CD14-positive monocyte (primary cell): ENCODE measurements at regions not wholly inside any gene's neighbourhood (a gene's known extent, or its start where the extent isn't known, plus 50 kb on each side); places are given as distances from the start of the nearest gene placed in this dataset.

Experiments
- DNase-seq, 3 donors: peaks; one replicate each; pipeline ENCODE4 v3.0.0-alpha.2; 2011 to 2022
- H2AFZ ChIP-seq: 2 replicates; pipeline ENCODE4 v1.6.0; 2012; ENCODE audit warnings: mild to moderate bottlenecking, low read depth, low read length, inconsistent platforms; ENCODE audit not compliant: insufficient read depth, poor library complexity, severe bottlenecking
- H3K27ac ChIP-seq, 2 donors: 1 replicate in 1 of 2; 2 replicates in 1 of 2; pipeline ENCODE4 v1.5.1; 2012 to 2013; ENCODE audit warnings: low read length in 2 of 2, control low read depth in 1 of 2, inconsistent platforms in 1 of 2, low read depth in 1 of 2, mild to moderate bottlenecking in 1 of 2
- H3K27me3 ChIP-seq, 2 donors: one replicate each; pipeline versions ENCODE4 v1.6.0 to v1.6.1; 2011 to 2013; ENCODE audit warnings: low read length in 2 of 2; ENCODE audit not compliant: control insufficient read depth in 2 of 2, insufficient read depth in 2 of 2
- H3K36me3 ChIP-seq, 2 donors: replicated peaks in 1 of 2; 1 replicate in 1 of 2; 2 replicates in 1 of 2; pipeline versions ENCODE4 v1.5.1 to v1.6.1; 2012 to 2013; ENCODE audit warnings: low read length in 2 of 2, control low read depth in 1 of 2, inconsistent platforms in 1 of 2, mild to moderate bottlenecking in 1 of 2; ENCODE audit not compliant: insufficient read depth in 2 of 2, control insufficient read depth in 1 of 2
- H3K4me1 ChIP-seq, 2 donors: 1 replicate in 1 of 2; 2 replicates in 1 of 2; pipeline versions ENCODE4 v1.5.1 to v1.6.1; 2012 to 2013; ENCODE audit warnings: low read length in 2 of 2, control low read depth in 1 of 2, inconsistent platforms in 1 of 2, mild to moderate bottlenecking in 1 of 2, moderate library complexity in 1 of 2; ENCODE audit not compliant: insufficient read depth in 2 of 2, control insufficient read depth in 1 of 2
- H3K4me2 ChIP-seq: replicated peaks from 2 replicates; pipeline ENCODE3; 2012; ENCODE audit warnings: low read length, moderate library complexity, mild to moderate bottlenecking; ENCODE audit not compliant: poor library complexity, severe bottlenecking; ENCODE audit errors: extremely low read depth
- H3K4me3 ChIP-seq, 3 experiments: fragments of 200-600 bp in 1 of 3; sonication (generic) in 1 of 3; replicated peaks in 1 of 3; 1 replicate in 2 of 3; 2 replicates in 1 of 3; pipeline ENCODE4 v1.5.1; 2011 to 2013; ENCODE audit warnings: low read length in 3 of 3, mild to moderate bottlenecking in 3 of 3, control low read depth in 2 of 3, low read depth in 2 of 3, inconsistent platforms in 1 of 3, moderate library complexity in 1 of 3
- H3K79me2 ChIP-seq: 2 replicates; pipeline ENCODE4 v1.6.0; 2012; ENCODE audit warnings: mild to moderate bottlenecking, control low read depth, inconsistent platforms, low read length, moderate library complexity; ENCODE audit not compliant: insufficient read depth
- H3K9ac ChIP-seq: 2 replicates; pipeline ENCODE4 v1.6.0; 2017; ENCODE audit warnings: low read length, mild to moderate bottlenecking; ENCODE audit not compliant: insufficient read depth, poor library complexity, severe bottlenecking
- H3K9me3 ChIP-seq, 2 donors: replicated peaks in 1 of 2; 1 replicate in 1 of 2; 2 replicates in 1 of 2; pipeline versions ENCODE4 v1.5.1 to v1.6.1; 2012 to 2013; ENCODE audit warnings: low read length in 2 of 2, control low read depth in 1 of 2; ENCODE audit not compliant: control insufficient read depth in 1 of 2, insufficient read depth in 1 of 2
- H4K20me1 ChIP-seq: 2 replicates; pipeline ENCODE4 v1.6.0; 2012; ENCODE audit warnings: mild to moderate bottlenecking, low read length, control low read depth, moderate library complexity; ENCODE audit not compliant: insufficient read depth
- H3K27ac Mint-ChIP-seq, 7 donors: one replicate each; pipeline ENCODE4 v1.8.0; 2020; ENCODE audit warnings: mild to moderate bottlenecking in 7 of 7, mixed read lengths in 7 of 7, moderate library complexity in 6 of 7, inconsistent platforms in 2 of 7
- H3K27me3 Mint-ChIP-seq, 3 donors: one replicate each; pipeline ENCODE4 v1.8.0; 2021 to 2022; ENCODE audit warnings: low read depth in 3 of 3, mild to moderate bottlenecking in 3 of 3, mixed read lengths in 3 of 3, moderate library complexity in 3 of 3, inconsistent platforms in 1 of 3
- H3K36me3 Mint-ChIP-seq, 2 donors: one replicate each; pipeline ENCODE4 v1.8.0; 2020; ENCODE audit warnings: mixed read lengths in 2 of 2, inconsistent platforms in 1 of 2, mild to moderate bottlenecking in 1 of 2
- H3K4me1 Mint-ChIP-seq: one replicate; pipeline ENCODE4 v1.8.0; 2020; ENCODE audit warnings: mild to moderate bottlenecking, mixed read lengths
- H3K4me3 Mint-ChIP-seq, 2 donors: one replicate each; pipeline ENCODE4 v1.8.0; 2020; ENCODE audit warnings: mild to moderate bottlenecking in 2 of 2, mixed read lengths in 2 of 2, moderate library complexity in 1 of 2
- H3K9me3 Mint-ChIP-seq, 7 donors: one replicate each; pipeline ENCODE4 v1.8.0; 2020 to 2022; ENCODE audit warnings: mixed read lengths in 7 of 7, mild to moderate bottlenecking in 6 of 7, moderate library complexity in 6 of 7, inconsistent platforms in 2 of 7
- WGBS: methylation state at CpG from one replicate; pipeline ENCODE4 v1.1.5; 2013; ENCODE audit warnings: missing lambda C conversion rate; ENCODE audit not compliant: insufficient coverage; 5-methylcytosine and 5-hydroxymethylcytosine counted together
- intact Hi-C, 2 donors: fragments of 100-400 bp; cut with micrococcal nuclease; formaldehyde crosslinking; loops; one replicate each; pipeline versions ENCODE4 v1.15.0 to v1.15.1; 2023
- TF ChIP-seq, protein P1 (sequence below): fragments of 200-600 bp; IDR thresholded peaks from one replicate; pipeline ENCODE4 v1.8.0; 2022; ENCODE audit warnings: antibody characterized with exemption, mild to moderate bottlenecking

DNA sequence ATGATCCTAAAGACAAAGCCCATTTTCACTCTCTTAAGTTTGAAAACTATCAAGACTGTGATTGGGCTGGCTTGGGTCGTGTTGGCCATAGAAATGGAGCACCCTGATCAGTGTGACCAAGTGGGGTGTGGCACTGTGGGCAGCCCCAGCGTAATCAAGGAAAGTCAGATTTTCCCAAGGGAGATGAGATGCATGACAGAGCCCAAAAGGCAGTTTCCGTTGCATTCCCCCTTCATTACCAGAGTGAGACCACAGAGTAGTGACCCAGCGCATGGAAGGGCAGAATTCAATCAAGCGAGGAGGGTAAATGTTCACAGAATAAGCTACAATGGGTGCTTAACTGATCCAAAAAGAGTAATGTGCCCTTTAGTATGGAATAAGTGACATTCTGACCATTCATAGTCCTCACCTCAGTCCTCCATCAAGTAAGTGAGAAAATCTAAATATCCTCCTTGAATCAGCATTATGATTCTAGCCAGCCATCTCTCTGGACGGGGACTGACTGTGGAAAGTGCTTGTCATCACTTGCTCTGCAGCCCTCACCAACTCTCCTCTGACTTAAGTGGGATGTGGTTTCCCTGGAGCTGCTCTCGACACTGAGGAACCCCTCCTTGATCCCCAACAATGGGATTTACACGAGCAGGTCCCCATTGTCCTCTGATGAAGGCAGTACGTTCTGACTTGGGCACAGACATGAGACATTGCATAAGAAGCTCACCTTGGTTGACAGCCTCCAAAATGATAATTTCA lies 430.5 kb downstream of the OCA2 start:
- Histone ChIP-seq H3K27ac (no peak overlapping the region), H3K4me2 (no peak overlapping the region), H3K9ac (no peak overlapping the region), H3K36me3 (no peaks in the 10 kb centered on the region), H4K20me1 (no peaks in the 10 kb centered on the region), H3K4me3 (no peak overlapping the region), H3K4me1 (no peaks in the 10 kb centered on the region), H2AFZ (no peak overlapping the region), H3K9me3 (peaks cover 33 to 36% of the 10 kb centered on the region in 2 donors), H3K79me2 (no peaks in the 10 kb centered on the region), H3K27me3 (no peaks in the 10 kb centered on the region)
- WGBS, result 83% methylated on average over 1 of the region's 9 CpGs
- no peak for DNase-seq
- H3K4me3 Mint-ChIP-seq, result no peak overlapping the region
- TF ChIP-seq, protein P1, sequence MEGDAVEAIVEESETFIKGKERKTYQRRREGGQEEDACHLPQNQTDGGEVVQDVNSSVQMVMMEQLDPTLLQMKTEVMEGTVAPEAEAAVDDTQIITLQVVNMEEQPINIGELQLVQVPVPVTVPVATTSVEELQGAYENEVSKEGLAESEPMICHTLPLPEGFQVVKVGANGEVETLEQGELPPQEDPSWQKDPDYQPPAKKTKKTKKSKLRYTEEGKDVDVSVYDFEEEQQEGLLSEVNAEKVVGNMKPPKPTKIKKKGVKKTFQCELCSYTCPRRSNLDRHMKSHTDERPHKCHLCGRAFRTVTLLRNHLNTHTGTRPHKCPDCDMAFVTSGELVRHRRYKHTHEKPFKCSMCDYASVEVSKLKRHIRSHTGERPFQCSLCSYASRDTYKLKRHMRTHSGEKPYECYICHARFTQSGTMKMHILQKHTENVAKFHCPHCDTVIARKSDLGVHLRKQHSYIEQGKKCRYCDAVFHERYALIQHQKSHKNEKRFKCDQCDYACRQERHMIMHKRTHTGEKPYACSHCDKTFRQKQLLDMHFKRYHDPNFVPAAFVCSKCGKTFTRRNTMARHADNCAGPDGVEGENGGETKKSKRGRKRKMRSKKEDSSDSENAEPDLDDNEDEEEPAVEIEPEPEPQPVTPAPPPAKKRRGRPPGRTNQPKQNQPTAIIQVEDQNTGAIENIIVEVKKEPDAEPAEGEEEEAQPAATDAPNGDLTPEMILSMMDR, result no peak
- H3K36me3 Mint-ChIP-seq, result no peaks in the 10 kb centered on the region
- intact Hi-C loops, result no loop called here
- H3K4me1 Mint-ChIP-seq, result no peaks in the 10 kb centered on the region
- H3K27ac Mint-ChIP-seq, result no peak overlapping the region
- peaks cover 9 to 27% (median 21%) of the 10 kb centered on the region in 7 donors for H3K9me3 Mint-ChIP-seq
- peaks cover 0 to 2% (median 0%) of the 10 kb centered on the region in 3 donors for H3K27me3 Mint-ChIP-seq

DNA sequence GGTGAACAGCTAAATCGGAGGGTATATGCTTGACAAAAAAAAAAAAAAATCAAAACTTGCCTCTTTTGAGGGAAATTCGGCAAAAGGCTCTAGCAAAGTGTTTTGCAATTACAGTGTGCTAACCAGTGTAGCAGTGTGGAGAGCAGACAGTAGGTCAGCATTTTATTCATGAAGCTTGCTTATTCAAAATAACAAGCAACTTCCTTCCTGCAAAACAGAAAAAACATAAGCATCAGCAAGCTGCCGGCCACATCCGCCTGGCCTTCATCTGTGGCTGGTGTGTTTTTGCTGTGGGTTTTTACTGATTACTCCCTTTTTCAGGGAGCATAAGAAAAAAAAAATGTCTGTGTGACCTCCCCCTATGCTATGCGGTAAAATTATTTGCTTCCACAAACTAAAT lies 434.1 kb downstream of the OCA2 start:
- no peak overlapping the region for H3K4me3 Mint-ChIP-seq
- Histone ChIP-seq H3K4me3 (no peak overlapping the region), H3K27me3 (no peaks in the 10 kb centered on the region), H3K9ac (no peak overlapping the region), H3K9me3 (peaks cover 15 to 22% of the 10 kb centered on the region in 2 donors), H3K4me1 (no peaks in the 10 kb centered on the region), H3K4me2 (no peak overlapping the region), H2AFZ (no peak overlapping the region), H4K20me1 (no peaks in the 10 kb centered on the region), H3K36me3 (no peaks in the 10 kb centered on the region), H3K79me2 (no peaks in the 10 kb centered on the region), H3K27ac (no peak overlapping the region)
- H3K36me3 Mint-ChIP-seq, result no peaks in the 10 kb centered on the region
- WGBS, result 71% methylated on average over 1 of the region's 5 CpGs
- H3K27me3 Mint-ChIP-seq, result no peaks in the 10 kb centered on the region
- intact Hi-C loops, result no loop called here
- H3K27ac Mint-ChIP-seq, result no peak overlapping the region
- H3K4me1 Mint-ChIP-seq, result no peaks in the 10 kb centered on the region
- DNase-seq, result no peak
- TF ChIP-seq, protein P1, result no peak
- peaks cover 7 to 21% (median 15%) of the 10 kb centered on the region in 7 donors for H3K9me3 Mint-ChIP-seq
